Testis (tissue), 2 donors: ENCODE measurements at regions not wholly inside any gene's neighbourhood (a gene's known extent, or its start where the extent isn't known, plus 50 kb on each side); places are given as distances from the start of the nearest gene placed in this dataset.
"Not testable (repeated sequence)": the region's sequence is repeated elsewhere in the genome, so short reads cannot be mapped to it uniquely, and the experiment has no call there.

Experiments
- DNase-seq: peaks from one replicate; pipeline ENCODE4 v3.0.0-alpha.2; 2019
- H3K27ac ChIP-seq, 2 donors: fragments of 200-600 bp; sonication (generic); one replicate each; pipeline ENCODE4 v1.5.1; 2019
- H3K27me3 ChIP-seq: fragments of 200-600 bp; sonication (generic); one replicate; pipeline ENCODE4 v1.5.1; 2019
- H3K36me3 ChIP-seq: fragments of 200-600 bp; sonication (generic); one replicate; pipeline ENCODE4 v1.5.1; 2017; ENCODE audit warnings: low read depth; ENCODE audit errors: missing control alignments
- H3K4me1 ChIP-seq: fragments of 200-600 bp; sonication (generic); one replicate; pipeline ENCODE4 v1.5.1; 2019
- H3K4me3 ChIP-seq, 2 donors: fragments of 200-600 bp; sonication (generic); one replicate each; pipeline ENCODE4 v1.5.1; 2017 to 2019
- H3K9me3 ChIP-seq: fragments of 200-600 bp; sonication (generic); one replicate; pipeline ENCODE4 v1.5.1; 2017
- CTCF ChIP-seq, 3 experiments: fragments of 450-650 bp in 2 of 3; fragments of 200-600 bp in 1 of 3; sonication (generic) in 1 of 3; IDR thresholded peaks; one replicate each; pipeline ENCODE4 v1.5.1; 2016 to 2019; ENCODE audit warnings: antibody characterized with exemption in 3 of 3, mild to moderate bottlenecking in 2 of 3, moderate library complexity in 1 of 3
- POLR2A ChIP-seq: fragments of 450-650 bp; IDR thresholded peaks from one replicate; pipeline ENCODE4 v1.6.1; 2017; ENCODE audit warnings: antibody characterized with exemption, mild to moderate bottlenecking, moderate library complexity
- WGBS, 2 donors: methylation state at CpG; one replicate each; pipeline ENCODE4 v1.1.5; 2018; 5-methylcytosine and 5-hydroxymethylcytosine counted together
- intact Hi-C: fragments of 100-400 bp; cut with DNase I; formaldehyde crosslinking; loops from one replicate; pipeline ENCODE4 v1.15.1; 2023; ENCODE audit warnings: low total_unique reads

GRCh38 chrX:35507701-35508100, 290.4 kb upstream of the MAGEB16 start:
- Histone ChIP-seq H3K4me3 (no peak overlapping the region), H3K9me3 (no peaks in the 10 kb centered on the region), H3K4me1 (no peaks in the 10 kb centered on the region), H3K27ac (no peak overlapping the region), H3K27me3 (no peaks in the 10 kb centered on the region), H3K36me3 (no peaks in the 10 kb centered on the region)
- 50 to 51% methylated on average over 3 of the region's 3 CpGs for WGBS, 2 donors
- intact Hi-C loops: no loop called here
- DNase-seq: no peak
- TF ChIP-seq CTCF (IDR thresholded peaks at IDR 0.05) (no peak), POLR2A (no peak)

- H3K27ac ChIP-seq, H3K4me1 ChIP-seq, H3K4me3 ChIP-seq, H3K27me3 ChIP-seq, H3K36me3 ChIP-seq, intact Hi-C loops, H3K9me3 ChIP-seq, DNase-seq: not testable (repeated sequence)
- WGBS, 2 donors: 90% methylated on average over 8 of the region's 8 CpGs
Observed at GRCh38 chrX:35548003-35548402, 250.1 kb upstream of the MAGEB16 start.

- no peaks in the 10 kb centered on the region for H3K27me3 ChIP-seq
- DNase-seq: no peak
- H3K27ac ChIP-seq: no peak overlapping the region
- no peaks in the 10 kb centered on the region for H3K4me1 ChIP-seq
- TF ChIP-seq CTCF (IDR thresholded peaks at IDR 0.05) (no peak), POLR2A (no peak)
- no peaks in the 10 kb centered on the region for H3K9me3 ChIP-seq
- intact Hi-C loops: no loop called here
- H3K36me3 ChIP-seq: no peaks in the 10 kb centered on the region
- WGBS, 2 donors: 92 to 93% methylated on average over 1 of the region's 1 CpG
- no peak overlapping the region for H3K4me3 ChIP-seq
Observed at GRCh38 chrX:35557916-35558315, 240.2 kb upstream of the MAGEB16 start.

GRCh38 chrX:35561985-35562384, 236.2 kb upstream of the MAGEB16 start:
- Histone ChIP-seq H3K4me1 (no peaks in the 10 kb centered on the region), H3K27ac (no peak overlapping the region), H3K4me3 (no peak overlapping the region), H3K36me3 (no peaks in the 10 kb centered on the region), H3K27me3 (no peaks in the 10 kb centered on the region), H3K9me3 (no peaks in the 10 kb centered on the region)
- intact Hi-C loops: no loop called here
- 89 to 90% methylated on average over 1 of the region's 1 CpG for WGBS, 2 donors
- TF ChIP-seq POLR2A (no peak), CTCF (IDR thresholded peaks at IDR 0.05) (no peak)
- DNase-seq: no peak

- intact Hi-C loops: no loop called here
- no peaks in the 10 kb centered on the region for H3K9me3 ChIP-seq
- no peak overlapping the region for H3K4me3 ChIP-seq
- no peaks in the 10 kb centered on the region for H3K27me3 ChIP-seq
- no peaks in the 10 kb centered on the region for H3K4me1 ChIP-seq
- H3K27ac ChIP-seq: no peak overlapping the region
- 93 to 100% methylated on average over 1 to 3 of the region's 3 CpGs for WGBS, 2 donors
- TF ChIP-seq CTCF (IDR thresholded peaks at IDR 0.05): no peak
- no peak for TF ChIP-seq POLR2A
- H3K36me3 ChIP-seq: no peaks in the 10 kb centered on the region
- DNase-seq: no peak
Observed at GRCh38 chrX:35562395-35562794, 235.7 kb upstream of the MAGEB16 start.
